ENCODE measurements at regions not wholly inside any gene's neighbourhood (a gene's known extent, or its start where the extent isn't known, plus 50 kb on each side); places are given as distances from the start of the nearest gene placed in this dataset.

- DNase-seq (ENCODE audit: low read depth in 2 of 2): no peak
- Histone ChIP-seq H3K79me2 (ENCODE audit: control insufficient read depth, insufficient read depth, low read length) (no peaks in the 10 kb centered on the region), H3K4me3 (replicated peaks in 1 of 4; ENCODE audit: control extremely low read depth in 1 of 4, insufficient read depth in 1 of 4, low read depth in 3 of 4, low read length in 4 of 4) (no peak overlapping the region), H4K20me1 (ENCODE audit: control insufficient read depth, extremely low read depth, insufficient read depth, low read length) (no peaks in the 10 kb centered on the region), H3K4me2 (ENCODE audit: extremely low read depth, insufficient read depth, low read length) (no peak overlapping the region), H3K36me3 (ENCODE audit: control insufficient read depth, insufficient read depth, low read length) (no peaks in the 10 kb centered on the region), H2AFZ (ENCODE audit: low read length) (no peak overlapping the region), H3K4me1 (ENCODE audit: control insufficient read depth, extremely low read depth, insufficient read depth, low read length) (no peaks in the 10 kb centered on the region), H3K27me3 (ENCODE audit: control insufficient read depth, insufficient read depth, low read length) (no peaks in the 10 kb centered on the region), H3K9ac (ENCODE audit: insufficient read depth, low read length) (no peak overlapping the region), H3K9me3 (ENCODE audit: control insufficient read depth, insufficient read depth, low read depth, low read length) (no peaks in the 10 kb centered on the region), H3K27ac (ENCODE audit: insufficient read depth, low read length) (no peak overlapping the region)
- TF ChIP-seq CTCF (conservative IDR thresholded peaks at IDR 0.05 in 1 of 2, IDR thresholded peaks at IDR 0.05 in 1 of 2; ENCODE audit: low read depth in 1 of 2, low read length in 2 of 2): no peak
- TF ChIP-seq EZH2 (IDR thresholded peaks at IDR 0.05; ENCODE audit: low read length, missing control alignments): no peak
Observed at GRCh38 chr14:104431351-104431928, 148.1 kb upstream of the C14orf180 start.

DNA sequence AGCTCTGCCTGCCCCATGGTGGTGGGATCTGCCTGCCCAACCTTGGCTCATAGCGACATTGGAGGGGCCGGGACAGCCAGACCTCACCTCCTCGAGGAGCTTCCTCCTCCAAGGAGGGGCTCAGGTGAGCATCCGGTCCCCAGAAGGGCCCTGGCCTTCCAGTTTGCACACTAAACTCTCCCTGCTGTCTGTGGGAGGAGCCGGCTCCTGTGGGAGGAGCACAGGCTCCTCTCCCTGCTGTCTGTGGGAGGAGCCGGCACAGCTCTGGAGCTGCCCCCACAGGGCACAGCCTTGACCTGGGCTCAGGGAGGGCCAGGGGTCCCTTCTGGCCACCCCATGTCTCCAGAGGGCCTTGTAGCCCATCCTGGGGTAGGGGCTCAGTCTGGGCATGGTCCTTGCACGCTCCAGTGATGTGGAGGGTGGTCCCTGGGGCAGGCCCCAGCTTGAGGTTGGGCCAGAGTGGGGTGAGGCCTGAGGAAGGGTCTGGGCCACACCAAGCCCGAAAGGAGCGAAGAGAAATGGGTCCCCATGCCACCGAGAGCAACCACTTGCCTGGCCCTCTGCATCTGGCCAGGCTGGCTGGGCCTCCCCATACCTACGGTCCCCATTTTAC, 147.5 kb upstream of the C14orf180 start:
- no peak for TF ChIP-seq CTCF (conservative IDR thresholded peaks at IDR 0.05 in 1 of 2, IDR thresholded peaks at IDR 0.05 in 1 of 2; ENCODE audit: low read depth in 1 of 2, low read length in 2 of 2)
- no peak for TF ChIP-seq EZH2 (IDR thresholded peaks at IDR 0.05; ENCODE audit: low read length, missing control alignments)
- Histone ChIP-seq H3K9me3 (ENCODE audit: control insufficient read depth, insufficient read depth, low read depth, low read length) (no peaks in the 10 kb centered on the region), H3K4me3 (replicated peaks in 1 of 4; ENCODE audit: control extremely low read depth in 1 of 4, insufficient read depth in 1 of 4, low read depth in 3 of 4, low read length in 4 of 4) (no peak overlapping the region), H2AFZ (ENCODE audit: low read length) (no peak overlapping the region), H3K36me3 (ENCODE audit: control insufficient read depth, insufficient read depth, low read length) (no peaks in the 10 kb centered on the region), H3K79me2 (ENCODE audit: control insufficient read depth, insufficient read depth, low read length) (no peaks in the 10 kb centered on the region), H3K27ac (ENCODE audit: insufficient read depth, low read length) (no peak overlapping the region), H3K27me3 (ENCODE audit: control insufficient read depth, insufficient read depth, low read length) (no peaks in the 10 kb centered on the region), H3K4me1 (ENCODE audit: control insufficient read depth, extremely low read depth, insufficient read depth, low read length) (no peaks in the 10 kb centered on the region), H3K9ac (ENCODE audit: insufficient read depth, low read length) (no peak overlapping the region), H4K20me1 (ENCODE audit: control insufficient read depth, extremely low read depth, insufficient read depth, low read length) (no peaks in the 10 kb centered on the region), H3K4me2 (ENCODE audit: extremely low read depth, insufficient read depth, low read length) (no peak overlapping the region)
- no peak for DNase-seq (ENCODE audit: low read depth in 2 of 2)

GRCh38 chr14:104432611-104433231, 146.8 kb upstream of the C14orf180 start:
- H3K27me3 ChIP-seq (ENCODE audit: control insufficient read depth, insufficient read depth, low read length): no peaks in the 10 kb centered on the region

More at GRCh38 chr14:104432611-104433231, 146.8 kb upstream of the C14orf180 start:
- Histone ChIP-seq H3K4me1 (ENCODE audit: control insufficient read depth, extremely low read depth, insufficient read depth, low read length) (no peaks in the 10 kb centered on the region), H3K36me3 (ENCODE audit: control insufficient read depth, insufficient read depth, low read length) (no peaks in the 10 kb centered on the region), H3K4me2 (ENCODE audit: extremely low read depth, insufficient read depth, low read length) (no peak overlapping the region), H4K20me1 (ENCODE audit: control insufficient read depth, extremely low read depth, insufficient read depth, low read length) (no peaks in the 10 kb centered on the region), H3K79me2 (ENCODE audit: control insufficient read depth, insufficient read depth, low read length) (no peaks in the 10 kb centered on the region), H3K4me3 (replicated peaks in 1 of 4; ENCODE audit: control extremely low read depth in 1 of 4, insufficient read depth in 1 of 4, low read depth in 3 of 4, low read length in 4 of 4) (no peak overlapping the region), H3K27ac (ENCODE audit: insufficient read depth, low read length) (no peak overlapping the region), H3K9ac (ENCODE audit: insufficient read depth, low read length) (no peak overlapping the region), H2AFZ (ENCODE audit: low read length) (no peak overlapping the region), H3K9me3 (ENCODE audit: control insufficient read depth, insufficient read depth, low read depth, low read length) (no peaks in the 10 kb centered on the region)
- no peak for DNase-seq (ENCODE audit: low read depth in 2 of 2)
- no peak for TF ChIP-seq CTCF (conservative IDR thresholded peaks at IDR 0.05 in 1 of 2, IDR thresholded peaks at IDR 0.05 in 1 of 2; ENCODE audit: low read depth in 1 of 2, low read length in 2 of 2)
- no peak for TF ChIP-seq EZH2 (IDR thresholded peaks at IDR 0.05; ENCODE audit: low read length, missing control alignments)
